HG02970 (cell line): ENCODE measurements at regions not wholly inside any gene's neighbourhood (a gene's known extent, or its start where the extent isn't known, plus 50 kb on each side); places are given as distances from the start of the nearest gene placed in this dataset.

Experiments used
- ATAC-seq: cut with Tn5 transposase; IDR thresholded peaks from one replicate; pipeline ENCODE4 v1.9.1; 2021; ENCODE audit warnings: mild to moderate bottlenecking, moderate library complexity, moderate number of reproducible peaks; ENCODE audit not compliant: unreplicated experiment, low FRiP score

DNA sequence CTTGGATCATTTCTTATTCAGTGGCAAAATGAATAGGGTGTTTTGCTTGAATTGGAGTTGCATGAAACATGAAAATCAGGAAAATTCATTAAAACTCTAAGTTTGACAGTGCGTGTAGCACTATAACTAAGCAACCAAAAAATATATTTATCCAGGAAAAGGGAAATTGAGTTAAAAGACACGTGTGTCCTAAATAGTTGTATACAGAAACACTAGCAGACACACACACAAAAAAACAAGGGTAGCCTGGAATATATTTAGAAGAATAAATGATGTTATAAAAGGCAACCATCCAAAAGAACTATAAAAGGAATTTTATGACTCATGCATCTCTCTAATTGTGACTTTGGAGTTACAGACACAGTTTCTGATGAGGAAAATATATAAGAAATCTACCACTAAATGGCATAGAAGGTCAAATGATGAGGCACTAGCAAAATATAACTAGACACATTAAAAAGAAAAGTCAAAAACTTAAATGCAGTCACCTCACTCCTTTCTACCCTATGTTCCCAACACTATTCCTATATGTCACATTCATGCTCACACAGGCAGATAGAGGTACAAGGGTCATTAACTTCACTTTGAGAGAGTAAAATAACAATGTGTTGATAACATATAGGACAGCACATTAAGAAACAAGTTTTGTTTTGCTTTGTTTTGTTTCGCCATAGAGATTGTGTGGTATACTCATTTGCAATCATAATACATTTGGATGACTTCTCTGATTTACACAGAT is 793.6 kb upstream of the INTU start:
- ATAC-seq, result no peak

DNA sequence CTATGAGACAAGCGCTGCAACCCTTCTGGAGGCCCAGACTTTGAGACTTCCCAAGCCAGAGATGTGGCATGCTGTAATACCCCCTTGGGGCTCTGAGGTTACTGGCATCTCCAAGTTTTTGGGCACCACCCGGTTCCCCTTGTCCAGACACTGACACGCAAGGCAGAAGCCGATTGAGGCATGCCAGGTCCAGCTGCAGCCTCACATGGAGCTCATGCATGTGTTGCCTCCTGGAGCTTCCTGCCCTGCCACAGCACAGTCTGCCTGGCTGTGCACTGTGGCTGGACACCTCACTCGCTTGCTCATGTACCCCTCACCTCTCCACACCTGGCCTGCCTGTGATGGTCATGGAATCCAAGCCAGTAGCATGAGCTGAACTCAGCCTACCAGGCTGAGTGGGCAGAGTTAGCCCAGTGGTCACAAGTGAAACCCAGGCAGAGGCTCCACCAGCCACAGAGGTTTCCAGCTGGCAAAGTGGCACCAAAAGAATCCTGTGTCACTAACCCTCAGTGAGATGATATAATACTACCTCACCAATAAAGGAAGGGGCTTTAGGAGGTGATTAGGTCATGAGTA is 789.2 kb upstream of the INTU start:
- no peak for ATAC-seq

DNA sequence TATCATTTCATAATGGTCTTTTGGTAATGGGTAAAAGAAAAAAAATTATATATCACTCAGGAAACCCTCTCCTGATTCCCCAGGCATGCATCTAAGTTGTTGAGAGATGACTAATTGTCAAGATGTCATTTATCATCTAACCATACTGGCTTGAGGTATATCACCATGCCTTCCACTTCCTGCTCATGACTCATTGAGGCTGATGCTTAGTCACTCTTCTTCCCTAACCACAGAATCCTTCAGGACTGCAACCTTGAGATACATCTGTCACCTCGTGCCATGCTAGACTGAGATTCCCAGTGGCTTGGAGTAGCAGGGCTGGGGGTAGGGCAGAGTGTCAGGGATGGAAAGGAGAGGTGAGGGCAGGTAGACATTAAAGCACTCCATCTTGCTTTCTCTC is 782.5 kb upstream of the INTU start:
- ATAC-seq, result no peak

DNA sequence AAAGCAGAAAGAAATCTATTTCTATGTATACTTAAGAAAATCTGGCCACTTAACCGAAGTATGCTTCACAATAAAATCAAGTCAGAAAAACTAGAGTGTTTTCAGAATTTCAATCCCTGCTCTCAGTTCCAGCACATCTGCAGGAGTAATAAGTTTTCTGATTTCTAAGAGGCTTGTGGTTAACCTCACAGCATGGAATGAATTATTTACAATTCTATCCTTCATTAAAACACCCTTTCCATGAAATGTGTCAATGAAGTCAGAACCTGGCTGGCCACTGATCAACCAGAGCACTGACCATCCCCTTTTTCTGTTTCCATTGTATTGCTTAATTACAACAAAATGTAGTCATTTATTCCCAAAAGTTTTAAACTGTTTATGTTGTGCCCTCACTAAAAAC is 781.4 kb upstream of the INTU start:
- no peak for ATAC-seq

DNA sequence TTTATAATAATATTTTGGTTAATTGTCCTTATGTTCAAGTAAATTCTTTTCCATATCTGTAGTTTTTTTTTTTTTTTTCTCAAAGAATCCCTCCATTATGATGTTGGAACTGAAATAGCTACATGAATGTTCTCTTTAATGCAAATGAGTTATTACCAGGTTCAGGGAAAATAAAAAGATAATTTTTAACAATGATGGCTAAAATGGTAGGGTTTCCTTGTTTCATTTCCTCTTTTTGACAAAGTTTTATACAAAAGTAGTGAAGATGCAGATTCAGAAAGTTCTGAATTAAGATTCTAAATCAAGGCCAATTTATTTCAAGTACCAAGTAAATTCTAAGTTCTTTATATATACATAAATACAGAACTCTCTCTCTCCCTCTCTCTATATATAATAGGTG is 779.0 kb upstream of the INTU start:
- ATAC-seq, result peak; percentile 58

DNA sequence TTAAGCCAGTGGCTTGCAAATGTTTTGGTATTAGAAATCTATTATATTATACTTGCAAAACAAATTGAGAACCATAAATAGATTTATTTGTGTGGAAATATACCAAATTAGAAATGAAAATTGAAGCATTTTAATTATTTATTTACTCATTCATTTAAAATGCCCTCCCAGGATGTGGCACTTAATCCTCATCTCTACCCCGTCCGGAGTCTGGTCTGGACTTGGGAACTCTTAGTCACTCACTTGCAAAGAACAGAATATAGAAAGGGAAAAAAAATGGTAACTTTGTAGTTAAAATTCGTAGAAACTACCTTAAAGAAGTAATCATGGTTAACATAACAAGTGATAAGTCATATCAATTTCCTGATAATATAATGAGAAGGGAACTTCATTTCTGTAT is 775.9 kb upstream of the INTU start:
- no peak for ATAC-seq

DNA sequence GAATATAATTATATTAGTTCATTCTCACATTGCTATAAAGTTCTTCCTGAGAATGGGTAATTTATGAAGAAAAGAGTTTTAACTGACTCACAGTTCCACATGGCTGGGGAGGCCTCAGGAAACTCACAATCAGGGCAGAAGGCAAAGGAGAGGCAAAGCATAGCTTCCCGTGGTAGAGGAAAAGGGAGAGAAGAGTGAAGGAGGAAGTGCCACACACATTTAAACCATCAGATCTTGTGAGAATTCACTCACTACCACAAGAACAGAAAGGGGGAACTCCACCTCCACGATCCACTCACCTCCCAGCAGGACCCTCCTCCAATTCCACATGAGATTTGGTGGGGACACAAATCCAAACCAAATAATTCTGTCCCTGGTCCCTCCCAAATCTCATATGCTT is 773.4 kb upstream of the INTU start:
- no peak for ATAC-seq

DNA sequence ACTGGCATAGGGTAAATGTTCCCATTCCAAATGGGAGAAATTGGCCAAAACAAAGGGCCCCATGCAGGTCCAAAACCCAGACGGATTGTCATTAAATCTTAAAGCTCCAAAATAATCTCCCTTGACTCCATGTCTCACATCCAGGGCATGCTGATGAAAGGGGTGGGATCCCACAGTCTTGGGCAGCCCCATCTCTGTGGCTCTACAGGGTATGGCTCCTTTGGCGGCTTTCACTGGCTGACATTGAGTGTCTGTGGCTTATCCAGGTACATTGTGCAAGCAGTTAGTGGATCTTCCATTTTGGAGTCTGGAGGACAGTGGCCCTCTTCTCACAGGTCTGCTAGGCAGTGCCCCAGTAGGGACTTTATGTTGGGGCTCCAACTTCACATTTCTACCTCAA is 772.9 kb upstream of the INTU start:
- no peak for ATAC-seq

DNA sequence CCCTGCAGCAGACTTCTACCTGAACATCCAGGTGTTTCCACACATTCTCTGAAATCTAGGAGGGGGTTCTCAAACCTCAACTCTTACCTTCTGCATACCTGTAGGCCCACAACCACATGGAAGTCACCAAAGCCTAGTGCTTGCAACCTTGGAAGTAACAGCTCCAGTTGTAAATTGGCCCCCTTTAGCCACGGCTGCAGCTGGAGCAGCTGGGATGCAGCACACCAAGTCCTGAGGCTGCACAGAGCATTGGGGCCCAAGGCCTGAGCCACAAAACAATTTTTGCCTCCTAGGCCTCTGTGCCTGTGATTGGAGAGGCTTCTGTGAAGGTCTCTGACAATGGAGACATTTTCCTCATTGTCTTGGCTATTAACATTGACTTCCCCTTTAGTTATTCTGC is 772.4 kb upstream of the INTU start:
- no peak for ATAC-seq

DNA sequence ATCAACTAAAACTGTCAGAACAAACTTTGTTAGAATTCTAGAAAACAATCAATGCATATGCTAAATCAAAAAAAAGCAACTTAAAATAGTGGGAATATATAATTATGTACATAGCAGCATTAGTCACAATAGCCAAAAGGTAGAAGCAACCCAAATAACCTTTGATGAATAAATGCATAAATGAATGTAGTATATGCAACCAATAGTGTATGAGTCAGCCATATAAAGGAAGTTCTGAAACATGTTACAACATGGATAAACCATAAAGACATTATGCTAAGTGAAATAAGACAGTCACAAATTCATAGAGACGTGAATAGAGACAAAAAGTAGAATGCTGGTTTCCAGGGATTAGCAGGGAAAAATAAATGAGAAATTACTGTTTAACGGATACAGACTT is 762.8 kb upstream of the INTU start:
- ATAC-seq, result no peak

DNA sequence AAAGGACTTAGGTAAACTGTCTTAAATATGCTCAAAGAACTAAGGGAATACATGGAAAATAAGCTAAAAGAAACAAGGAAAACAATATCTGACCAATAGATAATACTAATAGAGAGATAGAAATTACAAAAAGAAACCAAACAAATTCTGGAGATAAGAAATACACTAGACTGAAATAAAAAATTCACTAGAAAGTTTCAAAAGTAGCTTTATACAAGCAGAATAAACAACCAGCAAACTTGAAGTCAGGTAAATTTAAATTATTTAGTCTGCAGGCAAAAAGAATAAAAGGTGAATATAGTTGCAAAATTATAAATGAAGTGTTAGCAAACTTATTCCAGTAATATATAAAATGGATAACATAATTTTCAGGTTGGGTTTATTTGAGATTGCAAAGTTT is 760.9 kb upstream of the INTU start:
- ATAC-seq, result no peak

DNA sequence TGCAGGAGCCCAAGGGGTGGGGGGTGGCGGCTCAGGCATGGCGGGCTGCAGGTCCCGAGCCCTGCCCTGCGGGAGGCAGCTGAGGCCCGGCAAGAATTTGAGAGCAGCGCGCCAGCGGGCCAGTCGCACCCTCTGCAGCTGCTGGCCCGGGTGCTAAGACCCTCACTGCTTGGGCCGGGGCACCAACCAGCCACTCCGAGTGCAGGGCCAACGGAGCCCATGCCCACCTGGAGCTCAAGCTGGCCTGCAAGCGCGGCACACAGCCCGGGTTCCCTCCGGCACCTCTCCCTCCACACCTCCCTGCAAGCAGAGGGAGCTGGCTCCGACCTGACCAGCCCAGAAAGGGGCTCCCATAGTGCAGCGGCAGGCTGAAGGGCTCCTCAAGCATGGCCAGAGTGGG is 758.2 kb upstream of the INTU start:
- ATAC-seq, result no peak

DNA sequence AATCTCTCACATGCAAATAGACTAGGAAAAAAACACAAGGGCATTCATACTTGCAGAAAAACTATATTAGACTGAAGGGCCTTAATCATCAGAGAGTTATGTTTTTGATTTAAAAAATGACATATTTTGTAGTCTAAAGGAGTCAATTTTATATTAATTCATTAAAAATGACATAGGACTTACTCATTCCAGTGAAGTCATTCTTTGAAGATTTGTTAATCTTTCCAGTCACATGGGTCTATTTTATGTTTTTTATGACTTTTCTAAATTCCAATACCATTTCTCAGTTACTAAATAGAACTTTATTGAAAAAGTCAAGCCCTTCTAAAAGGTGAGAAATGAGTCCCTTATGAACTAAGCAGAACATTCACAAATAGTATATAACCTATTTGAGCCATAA is 743.8 kb upstream of the INTU start:
- ATAC-seq, result no peak

DNA sequence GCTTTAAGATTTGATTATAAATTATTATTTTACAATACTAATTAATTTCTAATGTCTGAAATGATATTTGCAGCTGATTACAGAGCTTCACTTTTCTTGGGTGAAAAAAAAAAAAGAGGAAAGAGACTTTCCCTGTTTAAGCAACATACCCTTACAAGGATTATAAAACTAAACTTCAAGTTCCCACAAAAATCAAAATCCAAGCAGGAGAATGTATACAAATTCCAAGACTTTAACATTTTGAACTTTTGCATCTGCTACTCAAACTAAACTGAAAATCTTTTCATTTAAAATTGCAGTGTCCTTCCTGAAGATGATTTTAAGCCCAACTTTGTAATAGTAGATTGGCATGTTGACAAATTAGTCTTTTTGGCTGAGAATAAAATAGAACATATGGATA is 742.4 kb upstream of the INTU start:
- ATAC-seq, result no peak

DNA sequence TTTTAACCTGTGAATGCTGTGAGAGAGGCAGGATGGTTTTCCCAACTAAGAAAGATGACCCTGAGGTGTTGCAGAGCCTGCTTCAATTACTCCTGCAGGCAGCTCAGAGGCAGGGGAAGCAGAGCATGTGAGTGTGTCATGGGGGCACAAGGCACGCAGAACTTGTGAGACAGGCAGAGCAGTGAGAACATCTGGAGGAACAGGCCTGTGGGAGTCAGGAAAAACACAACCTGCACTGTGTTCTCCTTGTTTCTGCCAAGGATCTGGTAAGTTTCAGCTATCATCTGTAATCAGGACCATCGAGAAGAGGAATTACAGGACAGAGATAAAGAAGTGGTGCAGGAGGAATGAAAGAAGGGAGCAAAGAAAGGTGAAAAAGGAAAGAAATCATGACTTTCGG is 741.8 kb upstream of the INTU start:
- no peak for ATAC-seq

DNA sequence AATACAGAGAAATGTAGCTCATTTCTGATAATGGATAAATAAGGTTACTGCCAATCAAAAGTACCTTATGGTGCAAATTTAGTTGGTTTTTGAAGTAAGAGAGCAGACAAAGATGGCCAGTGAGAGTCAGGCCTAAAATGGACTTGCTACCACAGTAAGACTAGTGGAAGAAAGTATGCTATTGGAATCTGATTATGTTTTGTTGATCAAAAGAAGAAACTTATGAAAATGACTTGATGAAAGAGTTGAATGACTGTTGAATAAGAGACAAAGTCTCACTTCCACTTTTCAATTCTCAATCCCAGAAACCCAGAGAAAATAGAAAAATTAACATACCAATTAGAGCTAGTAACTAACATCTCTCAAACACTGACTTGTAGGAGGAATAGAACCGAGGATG is 737.8 kb upstream of the INTU start:
- ATAC-seq, result no peak

DNA sequence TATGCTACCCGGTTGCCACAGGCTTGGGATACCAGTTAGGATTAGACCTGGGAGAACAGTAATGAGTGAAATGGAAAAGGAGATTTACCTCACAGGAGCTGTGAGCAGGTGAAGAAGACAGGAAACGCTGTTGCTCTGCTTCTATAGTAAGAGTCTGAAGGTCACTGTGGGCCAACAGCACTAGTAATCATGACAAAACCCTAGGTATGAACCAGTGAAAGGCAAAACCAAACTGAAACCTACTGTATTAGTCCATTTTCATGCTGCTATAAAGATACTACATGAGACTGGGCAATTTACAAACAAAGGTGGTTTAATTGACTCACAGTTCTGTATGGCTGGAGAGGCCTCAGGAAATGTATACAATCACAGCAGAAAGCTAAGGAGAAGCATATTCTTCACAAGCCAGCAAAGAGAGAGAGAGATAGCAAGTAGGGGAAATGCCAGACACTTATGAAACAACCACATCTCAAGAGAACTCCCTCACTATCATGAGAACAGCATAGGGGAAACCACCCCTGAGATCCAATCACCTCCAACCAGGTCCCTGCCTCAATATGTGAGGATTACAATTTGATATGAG is 736.7 kb upstream of the INTU start:
- ATAC-seq, result no peak

DNA sequence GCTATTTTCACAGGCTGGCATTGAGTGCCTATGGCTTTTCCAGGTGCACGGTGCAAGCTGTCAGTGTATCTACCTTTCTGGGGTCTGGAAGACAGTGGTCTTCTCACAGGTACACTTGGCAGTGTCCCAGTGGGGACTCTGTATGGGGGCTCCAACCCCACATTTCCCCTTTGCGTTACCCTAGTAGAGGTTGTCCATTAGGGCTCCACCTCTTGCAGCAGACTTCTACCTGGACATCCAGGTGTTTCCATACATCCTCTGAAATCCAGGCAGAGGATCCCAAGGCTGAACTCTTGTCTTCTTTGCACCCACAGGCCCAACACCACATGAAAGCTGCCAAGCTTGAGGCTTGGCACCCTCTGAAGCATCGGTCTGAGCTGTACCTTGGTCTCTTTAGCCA is 735.7 kb upstream of the INTU start:
- no peak for ATAC-seq

DNA sequence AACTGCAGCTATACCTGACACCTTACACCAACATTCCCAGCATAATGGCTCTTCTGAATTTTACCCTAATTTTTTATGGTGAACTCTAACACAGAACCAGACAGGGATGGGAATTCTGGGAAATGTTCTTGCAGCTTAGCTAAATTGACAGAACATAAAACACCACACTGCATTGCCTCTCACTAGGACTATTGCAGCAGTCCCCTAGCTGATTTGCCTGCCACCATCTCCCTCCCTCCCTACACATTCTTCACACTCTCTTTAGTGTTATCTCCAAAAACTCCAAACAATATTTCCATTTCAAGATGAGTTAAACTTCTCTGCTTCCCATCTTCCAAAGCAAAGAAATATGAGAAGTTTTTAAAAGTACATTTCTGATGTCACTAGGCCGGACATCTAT is 733.9 kb upstream of the INTU start:
- ATAC-seq, result no peak

DNA sequence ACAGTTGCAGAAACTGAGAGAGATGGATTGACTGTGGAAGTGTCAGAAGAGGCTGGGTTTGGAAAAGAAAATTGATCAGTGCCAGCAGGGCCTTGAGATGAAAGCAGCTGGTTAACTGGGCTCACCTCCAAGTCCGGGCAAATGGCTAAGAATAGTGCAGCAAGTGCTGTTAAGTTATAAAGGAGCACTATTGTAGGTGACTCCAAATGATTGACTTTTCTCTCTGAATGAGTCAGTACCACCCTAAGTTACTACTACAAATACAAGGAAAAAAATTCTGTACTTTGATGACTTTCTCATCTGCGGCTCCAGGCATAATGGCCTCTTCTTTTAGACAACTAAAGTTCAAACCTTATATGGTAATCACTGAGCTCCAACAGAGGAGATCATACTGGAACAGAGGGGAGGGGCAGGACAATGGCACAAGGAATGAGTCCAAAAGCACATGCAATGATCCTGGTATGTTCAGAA is 733.4 kb upstream of the INTU start:
- no peak for ATAC-seq

DNA sequence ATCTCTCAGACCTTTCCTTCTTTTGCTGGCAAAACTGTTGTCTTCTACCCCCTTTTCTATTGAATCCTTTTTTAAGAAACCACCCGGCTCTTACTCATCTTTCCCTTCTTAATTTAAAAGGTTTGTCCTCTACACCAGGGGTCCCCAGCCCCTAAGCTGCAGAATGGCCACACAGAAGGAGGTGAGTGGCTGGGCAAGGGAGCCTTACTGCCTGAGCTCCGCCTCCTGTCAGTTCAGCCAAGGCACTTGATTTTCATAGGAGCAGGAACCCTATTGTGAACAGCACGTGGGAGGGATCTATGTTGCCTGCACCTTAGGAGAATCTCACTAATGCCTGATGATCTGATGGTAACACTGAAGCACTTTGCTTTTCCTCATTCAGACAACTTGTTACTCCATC is 726.3 kb upstream of the INTU start:
- ATAC-seq, result no peak

DNA sequence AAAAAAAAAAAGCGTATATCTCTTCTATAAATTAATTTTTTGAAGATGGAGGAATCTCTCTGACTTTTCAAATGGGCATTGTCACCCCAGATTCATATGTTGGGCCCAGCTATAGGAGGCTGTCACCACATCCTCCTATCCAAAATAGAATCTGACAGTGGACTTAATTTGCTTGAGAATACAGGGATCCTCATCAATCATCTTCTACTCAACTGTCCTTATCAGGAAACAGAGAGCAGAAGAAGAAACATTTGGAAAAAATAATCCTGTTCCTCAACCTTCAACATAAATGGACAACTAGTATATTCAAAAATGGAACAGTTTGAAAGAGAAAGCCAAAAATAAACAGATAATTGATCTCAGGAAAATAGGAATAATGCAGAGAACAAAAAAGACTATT is 725.4 kb upstream of the INTU start:
- no peak for ATAC-seq
